Activated T-cell treated with anti-CD3 and anti-CD28 coated beads for 48 hours (primary cell): ENCODE measurements at regions not wholly inside any gene's neighbourhood (a gene's known extent, or its start where the extent isn't known, plus 50 kb on each side); places are given as distances from the start of the nearest gene placed in this dataset.
"Not testable (repeated sequence)": the region's sequence is repeated elsewhere in the genome, so short reads cannot be mapped to it uniquely, and the experiment has no call there.

Experiments
- DNase-seq: peaks from one replicate; pipeline ENCODE4 v3.0.0-alpha.2; 2020; ENCODE audit warnings: low read depth

DNA sequence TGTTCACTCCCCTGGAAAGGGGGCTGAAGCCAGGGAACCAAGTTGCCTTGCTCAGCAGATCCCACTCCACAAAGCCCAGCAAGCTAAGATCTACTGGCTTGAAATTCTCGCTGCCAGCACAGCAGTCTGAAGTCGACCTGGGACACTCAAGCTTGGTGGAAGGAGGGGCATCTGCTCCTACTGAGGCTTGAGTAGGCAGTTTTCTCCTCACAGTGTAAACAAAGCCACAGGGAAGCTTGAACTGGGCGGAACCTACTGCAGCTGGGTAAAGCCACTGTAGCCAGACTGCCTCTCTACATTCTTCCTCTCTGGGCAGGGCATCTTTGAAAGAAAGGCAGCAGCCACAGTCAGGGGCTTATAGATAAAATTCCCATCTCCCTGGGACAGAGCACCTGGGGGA is 495.0 kb downstream of the USP25 start:
- DNase-seq, result not testable (repeated sequence)

DNA sequence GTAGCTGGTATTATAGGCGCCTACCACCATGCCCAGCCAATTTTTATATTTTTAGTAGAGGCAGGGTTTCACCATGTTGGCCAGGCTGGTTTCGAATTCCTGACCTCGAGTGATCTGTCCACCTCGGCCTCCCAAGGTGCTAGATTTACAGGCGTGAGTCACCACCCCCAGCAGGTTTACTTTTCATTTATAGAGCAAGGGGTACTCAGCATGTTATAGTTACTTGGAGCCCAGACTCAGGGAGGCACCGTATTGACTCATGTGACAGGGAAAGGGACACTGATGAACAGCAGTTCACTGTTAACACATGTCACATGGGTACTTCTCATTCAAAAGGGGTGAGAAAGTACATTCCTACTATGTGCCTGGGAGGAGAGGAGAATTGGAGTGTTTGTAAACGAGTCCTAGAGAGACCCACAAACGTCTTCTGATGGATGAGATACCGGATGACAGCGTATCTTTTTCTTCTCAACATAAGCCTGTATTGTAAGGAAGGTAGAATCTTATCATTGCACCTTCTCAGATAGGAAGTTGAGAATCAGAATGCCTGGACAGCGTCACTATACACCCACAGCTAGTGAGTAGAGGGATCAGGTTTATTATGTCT is 510.0 kb downstream of the USP25 start:
- no peak for DNase-seq

DNA sequence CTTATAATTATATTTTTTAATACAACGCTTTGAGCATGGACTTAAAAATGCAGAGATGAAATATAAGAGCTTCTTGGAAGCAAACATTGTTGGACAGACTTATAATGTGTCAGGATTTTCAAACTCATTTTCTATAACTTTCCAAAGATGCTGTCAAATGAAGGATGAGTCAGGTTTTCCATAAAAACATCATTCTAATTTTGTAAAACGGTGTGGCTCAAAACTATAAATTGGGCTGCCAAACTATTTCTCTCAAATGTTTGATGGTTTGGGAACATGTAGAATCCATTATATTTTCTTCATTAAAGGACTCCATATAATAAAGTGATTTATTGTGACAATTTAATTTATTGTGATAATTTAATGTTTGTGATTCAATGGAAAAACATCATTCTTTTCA is 511.2 kb downstream of the USP25 start:
- no peak for DNase-seq

DNA sequence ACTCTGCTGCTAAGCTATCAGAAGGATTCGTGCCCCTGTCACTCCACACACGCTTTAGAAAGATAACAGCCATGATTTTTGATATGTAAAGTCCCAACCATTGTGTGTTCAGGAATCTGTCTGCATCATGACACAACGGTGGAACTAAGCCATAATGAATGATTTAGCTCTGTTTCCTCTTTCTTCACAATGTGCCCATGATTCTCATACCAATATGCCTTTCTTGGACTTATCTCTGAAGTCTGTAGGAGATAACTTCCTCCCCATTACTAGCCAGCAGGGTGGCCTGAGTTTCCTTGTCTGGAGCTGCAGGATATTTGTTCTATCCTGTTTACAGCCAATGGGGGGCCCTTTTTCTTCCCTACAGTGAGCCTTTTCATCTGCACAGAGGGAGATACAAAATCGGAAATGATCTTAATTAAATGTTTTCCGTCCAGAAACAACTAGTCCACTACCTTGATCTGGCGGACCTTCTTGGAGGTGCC is 511.7 kb downstream of the USP25 start:
- no peak for DNase-seq

DNA sequence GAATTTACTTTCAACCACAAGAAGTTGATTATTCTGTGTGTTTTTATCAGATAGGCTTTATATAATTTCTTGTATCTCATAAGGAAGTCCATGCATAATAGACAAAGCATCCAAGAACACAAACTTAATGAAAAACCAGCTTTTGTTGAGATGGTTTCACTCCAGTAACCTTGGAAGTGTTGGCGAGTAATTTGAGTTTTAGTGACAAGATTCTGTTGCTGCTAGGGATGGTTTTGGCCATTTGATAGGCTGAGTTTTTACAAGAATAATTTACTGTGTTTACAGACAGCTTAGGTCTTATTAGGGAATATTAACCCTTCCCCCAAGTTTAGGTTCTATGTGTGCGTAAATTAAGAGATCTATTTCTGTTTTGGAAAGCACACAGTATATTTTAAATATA is 513.6 kb downstream of the USP25 start:
- DNase-seq, result no peak

DNA sequence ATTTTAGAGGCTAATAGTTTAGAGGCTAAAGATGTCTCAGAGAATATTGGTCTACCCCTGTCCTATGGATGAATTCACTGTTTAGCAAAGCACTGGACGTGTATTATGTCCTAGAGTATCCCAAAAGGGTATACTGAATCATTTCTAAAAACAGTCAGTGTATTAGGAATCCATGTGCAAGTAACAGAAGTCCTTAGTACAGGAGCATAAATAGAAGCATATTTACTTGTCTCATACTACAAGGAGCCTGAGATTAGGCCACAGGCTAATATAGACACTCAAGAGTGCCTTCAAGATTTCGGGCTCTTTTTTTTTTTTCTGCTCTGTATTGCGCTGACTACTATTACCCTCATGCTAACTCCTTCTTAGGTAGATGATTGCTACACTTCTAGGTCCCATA is 518.9 kb downstream of the USP25 start:
- DNase-seq, result no peak

DNA sequence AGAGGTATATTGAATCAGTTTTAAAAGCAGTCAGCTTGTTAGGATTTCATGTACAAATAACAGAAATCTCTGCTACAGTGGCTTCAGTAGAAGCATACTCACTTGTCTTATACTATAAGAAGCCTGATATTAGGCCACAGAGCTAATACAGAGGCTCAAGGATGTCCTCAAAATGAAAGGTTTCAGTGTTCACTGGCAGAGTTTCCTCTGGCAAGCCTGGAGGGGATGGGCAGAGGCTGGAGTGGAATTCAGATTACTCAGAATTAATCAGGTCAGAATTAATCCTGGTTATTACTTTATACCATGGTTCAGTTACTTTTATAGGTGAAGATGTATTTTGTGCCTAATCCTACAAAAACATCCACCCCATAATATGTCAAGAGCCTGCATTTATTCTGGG is 520.5 kb downstream of the USP25 start:
- DNase-seq, result no peak

DNA sequence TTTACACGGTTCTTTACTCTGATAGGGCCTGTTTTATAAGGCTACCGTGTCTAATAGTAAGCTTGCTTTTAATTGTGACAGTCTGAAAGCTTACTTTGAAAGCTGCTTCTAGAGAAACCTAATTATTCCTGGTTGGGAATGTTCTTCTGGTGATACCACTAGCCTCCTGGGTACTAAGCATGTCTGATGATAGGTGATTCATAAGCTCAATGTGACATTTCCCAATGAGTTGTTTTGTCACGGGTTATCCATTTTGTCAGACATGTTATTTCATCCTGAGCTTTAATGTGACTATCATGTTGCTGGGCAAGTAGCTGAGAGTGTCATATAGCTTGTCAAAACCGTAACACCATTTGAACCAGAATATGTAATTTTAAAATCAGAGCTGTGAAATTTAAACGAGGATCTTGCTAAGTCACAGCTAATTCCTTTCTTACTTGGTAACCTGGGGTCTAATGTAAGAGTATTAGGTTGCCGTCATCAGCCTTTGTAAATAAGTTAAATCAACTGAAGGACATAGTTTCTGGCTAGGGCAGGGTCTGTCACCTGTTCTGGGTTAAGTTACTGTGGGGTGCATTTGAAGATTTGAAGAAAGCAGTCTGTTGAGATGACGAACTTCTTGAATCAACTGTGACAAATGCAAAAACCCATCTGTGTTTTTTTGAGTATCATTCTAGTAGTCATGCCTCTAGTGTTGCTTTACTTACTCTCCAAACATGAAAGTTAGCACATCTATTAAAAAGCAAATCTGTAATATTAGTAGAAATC is 529.2 kb downstream of the USP25 start:
- DNase-seq, result no peak

DNA sequence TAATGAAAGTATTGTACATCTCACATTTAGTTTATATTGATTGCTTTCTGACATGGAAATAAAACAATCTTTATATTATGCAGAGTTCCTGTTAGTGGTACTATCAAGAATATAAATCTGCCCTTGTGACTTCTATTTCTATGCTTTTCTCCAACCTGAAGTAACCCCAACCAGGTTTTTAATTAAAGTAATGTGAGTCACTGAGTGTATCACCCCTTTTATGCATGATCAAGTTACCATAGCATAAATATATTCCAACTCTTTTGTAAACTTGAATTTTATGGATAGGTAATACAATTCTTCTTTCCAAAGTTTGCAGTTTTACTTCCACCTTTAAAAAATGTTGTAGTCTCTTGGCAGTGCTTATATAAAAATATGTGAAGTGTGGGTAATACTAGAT is 532.3 kb downstream of the USP25 start:
- no peak for DNase-seq

DNA sequence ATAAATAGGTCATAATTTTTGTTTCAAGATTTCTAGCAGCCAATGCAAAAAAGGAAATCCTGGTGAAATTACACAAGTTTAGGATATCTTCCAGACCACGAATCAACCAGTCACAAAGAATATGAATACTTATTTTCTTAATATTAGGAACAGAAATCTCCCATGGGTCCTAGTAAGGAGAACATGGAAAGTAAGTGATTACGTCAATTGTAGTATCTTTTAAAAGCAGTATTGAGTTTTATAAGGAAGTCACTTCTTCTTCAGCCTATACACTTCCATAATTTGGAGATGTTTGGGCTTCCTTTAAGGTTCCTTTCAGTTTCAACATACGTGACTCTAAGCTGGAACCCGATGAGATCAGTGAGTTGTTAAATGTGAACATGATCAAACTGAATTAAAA is 534.5 kb downstream of the USP25 start:
- DNase-seq, result no peak

DNA sequence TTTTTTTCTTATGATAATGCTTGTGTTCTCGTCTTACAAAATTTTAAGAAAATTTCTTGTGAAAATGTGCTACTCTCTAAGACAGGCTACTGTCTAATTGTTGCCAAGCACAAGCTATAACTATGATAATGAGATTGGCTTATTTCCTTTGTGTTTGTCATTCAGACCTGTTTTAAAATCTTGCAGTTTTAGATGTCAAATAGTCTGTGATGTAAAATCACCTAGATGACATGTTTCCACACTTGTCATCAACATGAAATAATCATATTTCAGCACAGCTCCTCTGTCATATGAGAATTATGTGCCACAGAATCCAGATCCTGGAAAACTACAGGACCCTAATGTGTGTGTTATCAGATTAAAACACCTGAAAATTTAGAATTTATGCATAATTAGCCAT is 539.7 kb downstream of the USP25 start:
- DNase-seq, result no peak

DNA sequence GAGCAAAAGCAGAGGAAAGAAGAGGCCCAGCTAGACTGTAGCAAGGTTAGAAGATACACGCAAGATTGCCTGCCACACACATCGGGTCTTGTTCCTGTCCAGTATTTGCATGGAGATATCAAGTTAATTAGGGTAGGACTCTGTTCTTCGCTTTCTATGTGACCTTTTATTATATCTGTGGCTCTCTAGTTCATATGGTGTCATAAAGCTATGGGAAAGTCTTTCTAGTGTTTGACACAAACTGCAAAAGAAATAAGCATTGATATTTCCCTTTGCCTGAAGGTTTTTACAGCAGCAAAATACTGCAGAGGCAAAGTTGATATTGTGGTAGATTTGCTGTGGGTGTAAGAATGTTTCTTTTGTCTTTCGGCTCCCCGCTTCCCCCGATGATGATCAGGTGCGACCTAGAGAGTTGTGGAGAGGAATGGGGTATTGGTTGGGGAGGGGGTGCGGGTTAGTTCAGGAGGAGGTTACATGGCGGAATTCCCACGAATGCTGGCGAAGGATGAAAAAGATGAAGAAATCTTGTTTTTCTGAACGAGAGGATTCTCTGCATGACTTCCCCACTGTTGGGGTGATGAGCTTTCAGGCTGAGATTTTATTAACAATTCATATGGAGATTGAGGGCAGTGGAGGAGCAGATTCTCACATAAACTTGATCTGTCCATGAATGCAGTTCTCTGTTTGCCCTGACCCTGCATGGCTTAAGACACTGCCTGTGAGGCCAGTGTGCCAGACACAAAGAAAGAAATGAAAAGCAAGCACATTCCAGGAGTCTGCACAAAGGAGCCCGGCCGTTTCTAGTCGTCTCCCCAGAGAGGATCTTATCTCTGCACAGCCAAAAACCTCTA is 550.2 kb downstream of the USP25 start:
- DNase-seq, result no peak

DNA sequence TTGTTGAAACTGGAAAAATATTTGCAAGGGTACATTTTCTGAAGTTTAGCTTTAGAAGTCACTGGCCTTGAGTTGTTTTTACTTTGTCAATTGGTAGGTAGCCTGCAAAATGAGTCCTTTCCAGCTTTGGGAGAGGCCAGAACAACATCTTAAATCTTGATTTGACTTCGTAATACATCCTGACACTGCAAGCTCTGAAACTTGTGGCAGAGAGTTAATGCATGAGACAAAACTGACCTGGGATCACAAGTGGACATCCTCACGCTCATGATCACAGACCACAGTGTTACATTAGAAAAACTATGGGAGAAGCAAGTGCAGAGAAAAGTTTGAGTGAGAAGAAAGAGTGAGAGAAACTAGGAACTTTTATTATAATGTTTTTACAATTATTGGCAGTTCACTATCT is 550.9 kb downstream of the USP25 start:
- DNase-seq, result no peak

DNA sequence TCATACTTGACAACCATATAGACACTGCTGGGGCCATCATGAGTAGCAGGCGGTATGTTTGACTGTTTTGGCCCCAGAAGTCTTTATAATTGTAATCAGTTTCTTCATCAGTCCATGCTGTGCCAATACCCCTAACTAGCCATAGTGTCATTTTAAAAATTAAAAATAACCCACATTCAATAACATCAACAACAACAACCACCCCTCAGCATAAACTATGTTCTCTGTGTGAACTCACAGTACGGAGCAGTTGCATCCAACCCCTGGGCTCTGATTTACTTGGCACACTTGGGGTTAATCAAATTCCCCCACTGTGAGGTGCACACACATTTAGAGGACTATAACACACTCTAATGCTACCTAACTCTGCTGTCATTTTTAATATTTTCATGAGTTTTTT is 553.7 kb downstream of the USP25 start:
- no peak for DNase-seq

DNA sequence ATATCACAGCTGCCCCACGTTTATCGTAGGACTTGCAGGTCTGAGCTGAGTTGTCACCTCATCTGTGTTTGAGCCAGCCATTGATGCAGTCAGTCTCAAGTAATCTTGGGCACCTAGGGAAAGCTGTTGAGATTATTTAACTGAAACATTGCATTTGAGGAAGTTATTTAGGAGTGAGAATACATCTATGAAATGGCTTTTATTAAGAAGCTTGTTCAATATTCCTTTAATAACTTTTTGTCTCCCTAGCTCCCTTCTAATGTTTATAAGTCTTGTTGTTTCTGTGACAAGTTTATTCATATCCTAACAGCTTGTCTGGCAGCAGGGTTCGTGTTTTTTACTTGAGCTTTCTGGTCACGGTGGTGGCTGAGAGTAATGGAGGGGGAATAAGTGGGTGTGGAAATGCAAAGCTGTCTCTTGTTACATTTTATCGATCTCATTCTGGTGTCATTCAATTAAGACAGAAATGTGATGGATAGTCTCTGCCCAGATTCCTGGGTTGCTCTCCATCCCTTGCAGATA is 555.9 kb downstream of the USP25 start:
- no peak for DNase-seq

DNA sequence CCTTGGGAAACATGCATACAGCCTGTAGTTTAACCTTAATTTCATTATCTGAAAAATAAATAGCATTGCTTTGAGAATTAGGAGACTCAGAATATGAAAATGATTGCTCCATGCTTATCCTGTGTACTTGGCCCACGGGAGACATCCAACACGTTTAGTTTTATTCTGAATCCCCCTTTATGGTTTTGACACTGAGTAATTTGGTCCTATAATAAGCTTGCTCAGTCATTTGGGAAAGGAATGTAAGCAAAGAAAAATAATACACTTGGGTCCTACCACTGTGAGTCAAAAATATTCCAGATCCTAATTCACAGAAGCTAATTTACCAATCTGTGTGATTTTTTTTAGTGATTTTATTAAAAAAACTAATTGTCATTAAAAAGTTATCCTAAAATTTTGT is 557.3 kb downstream of the USP25 start:
- DNase-seq, result no peak

DNA sequence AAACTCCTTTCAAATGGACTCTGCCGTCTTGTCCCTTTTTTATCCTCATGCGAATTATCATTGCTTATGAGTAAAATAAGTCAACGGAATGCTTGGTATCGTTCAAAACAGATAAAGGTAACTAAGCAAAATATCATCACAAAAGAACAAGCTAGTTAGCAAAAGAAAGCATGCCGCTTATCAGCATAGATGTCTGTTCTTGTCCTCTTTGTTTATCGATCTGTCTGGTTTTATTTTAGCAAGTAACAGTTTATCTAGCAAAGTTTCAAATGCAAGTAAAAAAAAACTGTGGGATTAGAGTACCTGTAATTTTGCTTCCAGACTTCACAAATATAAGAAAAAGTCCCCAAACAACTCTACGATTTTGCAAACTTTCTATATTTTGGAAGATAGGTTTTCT is 561.5 kb downstream of the USP25 start:
- no peak for DNase-seq

DNA sequence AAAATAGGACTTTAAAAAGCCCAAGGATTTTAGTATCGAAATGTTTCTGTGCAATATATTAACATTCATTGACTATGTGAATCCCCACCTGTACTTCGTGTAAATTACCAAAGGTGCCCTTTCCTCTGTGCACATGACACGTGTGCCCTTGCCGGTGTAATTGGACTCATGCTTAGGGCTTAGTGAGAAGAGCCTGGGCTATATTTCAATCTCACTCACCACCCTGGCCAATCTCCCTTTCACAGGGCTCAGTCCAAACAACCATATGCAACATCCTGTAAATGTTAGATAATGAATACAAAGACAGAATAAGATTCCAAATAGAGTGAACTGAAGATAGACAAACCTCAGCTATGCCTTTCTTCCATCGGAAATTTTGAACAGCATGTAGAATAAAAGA is 564.3 kb downstream of the USP25 start:
- DNase-seq, result no peak

DNA sequence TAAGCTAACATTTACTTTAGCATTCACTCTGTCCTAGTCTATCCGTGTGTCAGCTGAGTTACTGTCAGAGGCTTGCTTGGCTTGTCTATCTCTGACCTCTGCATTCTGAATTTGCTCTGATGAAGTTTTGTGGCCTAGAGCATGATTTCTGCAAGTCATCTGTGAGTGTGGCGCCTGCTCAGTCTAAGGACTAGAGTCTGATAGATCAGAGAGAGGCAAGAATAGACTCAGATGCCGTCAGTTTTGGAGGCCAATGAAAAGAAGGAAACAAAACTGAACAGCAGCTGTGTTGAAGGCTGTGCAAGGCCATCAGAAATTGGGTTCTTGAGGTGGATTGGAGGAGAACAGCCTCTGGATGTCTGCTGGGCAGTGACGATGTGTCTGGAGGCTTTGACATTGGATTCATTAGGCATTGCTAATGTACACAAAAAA is 573.1 kb downstream of the USP25 start:
- no peak for DNase-seq

DNA sequence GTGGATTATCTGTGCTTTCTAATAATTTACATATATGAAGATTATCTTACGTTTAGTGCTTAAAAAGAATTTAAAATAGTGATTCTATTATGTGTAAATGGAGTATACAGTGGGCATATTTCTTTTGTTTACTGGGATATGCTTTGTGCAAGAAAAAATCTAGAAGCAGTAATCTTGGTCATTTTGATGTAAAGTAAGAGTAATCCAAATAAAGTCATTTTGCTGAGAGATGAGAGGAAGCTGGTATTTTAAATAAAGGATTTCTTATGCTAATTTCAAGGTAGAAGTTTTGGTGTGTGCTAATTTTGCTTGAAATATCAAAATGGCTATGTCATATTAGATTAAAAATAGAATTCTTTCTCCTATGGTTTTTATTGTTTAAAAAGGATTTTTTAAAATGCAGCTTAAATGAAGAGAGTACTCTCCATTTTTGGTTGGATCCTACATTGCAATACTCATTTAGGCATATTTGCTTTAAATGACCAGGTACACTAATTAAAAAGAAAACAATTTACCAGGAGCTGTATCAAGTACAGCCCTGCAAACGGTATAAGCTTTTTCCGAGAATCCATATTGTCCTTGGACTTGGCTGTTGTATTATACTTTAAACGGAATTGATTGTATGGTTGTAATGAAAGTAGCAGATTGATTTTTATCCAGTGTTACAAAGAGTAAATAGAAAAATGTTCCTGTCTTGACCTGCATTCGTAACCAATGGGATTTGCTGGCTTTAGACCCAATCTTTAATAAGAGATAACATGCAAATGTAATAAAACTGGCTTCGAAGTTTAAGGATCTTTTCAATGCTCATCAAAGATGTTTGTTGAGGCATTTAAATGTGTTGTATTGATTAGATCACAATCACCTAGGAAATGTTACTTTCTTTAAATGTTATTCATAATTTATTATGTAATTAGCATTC is 574.7 kb downstream of the USP25 start:
- no peak for DNase-seq

DNA sequence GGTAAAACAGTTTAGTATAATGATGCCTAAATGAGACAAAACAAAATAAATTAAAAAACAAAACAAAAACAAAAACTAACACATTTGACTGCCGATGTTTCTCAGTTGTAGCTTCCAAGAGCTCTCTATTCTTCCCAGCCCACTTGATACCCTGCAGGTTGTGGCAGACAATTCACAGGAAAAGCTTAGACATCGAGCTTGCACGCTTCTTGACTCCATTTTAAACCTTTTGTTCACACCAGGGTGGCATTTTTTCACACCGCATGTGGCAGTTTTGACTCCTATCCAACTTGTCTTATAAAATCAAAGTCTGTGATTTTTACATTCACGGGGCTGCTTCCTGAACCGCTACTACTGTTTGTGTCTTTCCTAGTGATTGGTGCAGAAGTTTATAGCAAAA is 575.9 kb downstream of the USP25 start:
- no peak for DNase-seq

DNA sequence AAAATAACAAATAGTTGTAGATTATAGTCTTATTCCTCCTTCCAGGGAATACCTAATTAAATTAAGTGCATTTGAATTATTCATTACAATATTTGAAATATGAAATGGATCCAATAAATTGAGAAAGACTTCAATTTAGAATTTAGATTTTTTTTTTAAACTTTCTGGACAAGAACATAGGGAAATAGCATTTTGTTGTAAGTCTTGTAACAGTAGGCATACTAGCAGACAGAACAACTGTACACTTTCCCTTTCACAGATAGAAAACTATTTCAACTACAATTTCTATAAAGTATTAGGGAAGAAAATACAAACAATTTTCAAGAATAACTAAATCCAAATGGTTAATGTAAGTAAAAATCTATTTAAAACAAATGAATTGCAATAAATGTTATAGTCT is 577.5 kb downstream of the USP25 start:
- DNase-seq, result no peak
